GM12865 (cell line): ENCODE measurements at regions not wholly inside any gene's neighbourhood (a gene's known extent, or its start where the extent isn't known, plus 50 kb on each side); places are given as distances from the start of the nearest gene placed in this dataset.
"Not testable (repeated sequence)": the region's sequence is repeated elsewhere in the genome, so short reads cannot be mapped to it uniquely, and the experiment has no call there.

Experiments
- DNase-seq: peaks from one replicate; pipeline ENCODE4 v3.0.0; 2010; ENCODE audit warnings: low read depth
- H3K4me3 ChIP-seq: 2 replicates; pipeline ENCODE4 v1.5.1; 2011; ENCODE audit warnings: mild to moderate bottlenecking, low read depth, low read length, control low read depth
- CTCF ChIP-seq: IDR thresholded peaks from 2 replicates; pipeline ENCODE4 v1.5.1; 2011; ENCODE audit warnings: low read length, control low read depth, low read depth, inconsistent platforms; ENCODE audit not compliant: insufficient read depth; ENCODE audit errors: missing control alignments

DNA sequence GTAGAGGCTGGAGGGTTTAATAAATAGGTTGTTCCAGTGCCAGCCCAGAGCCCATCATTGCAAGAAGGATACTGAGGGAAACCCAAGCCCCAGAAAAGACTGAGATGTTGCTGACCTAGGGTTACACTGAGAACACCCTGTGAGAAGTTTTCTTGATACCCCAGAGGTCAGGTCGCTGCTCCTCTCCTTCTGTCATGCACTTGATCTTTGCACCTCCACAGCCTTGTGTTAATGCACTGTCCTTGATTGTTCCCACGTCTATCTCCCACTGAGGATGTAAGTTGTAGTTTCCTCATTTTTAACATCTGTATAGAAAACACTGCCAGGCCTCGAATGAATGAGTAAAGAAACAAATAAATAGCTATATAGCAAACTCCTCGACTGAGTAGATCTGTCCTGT, 195.3 kb upstream of the AHR start:
- TF ChIP-seq CTCF: no peak

DNA sequence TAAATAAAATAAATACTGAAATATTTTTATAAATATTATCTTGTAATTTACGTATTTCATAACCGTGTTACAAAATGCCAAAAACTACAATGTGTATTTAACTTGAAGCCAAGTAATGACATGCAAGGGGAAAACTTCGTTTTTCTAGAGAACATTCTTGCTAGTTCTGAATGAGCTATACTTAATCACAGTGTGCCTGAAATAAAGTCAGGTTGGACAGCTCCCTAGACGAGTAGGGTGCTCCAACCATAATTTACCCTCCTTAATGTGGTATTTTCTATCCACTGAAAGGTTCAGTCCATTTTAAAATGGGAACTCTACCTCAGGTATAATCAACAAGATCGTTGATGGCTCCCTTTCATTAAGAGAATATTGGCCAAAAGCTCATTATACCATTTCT, 194.5 kb upstream of the AHR start:
- H3K4me3 ChIP-seq: no peak overlapping the region
- DNase-seq: no peak
- TF ChIP-seq CTCF: no peak

More for the DNA sequence above, 195.3 kb upstream of the AHR start:
- H3K4me3 ChIP-seq: no peak overlapping the region
- DNase-seq: no peak

- no peak for DNase-seq
- no peak overlapping the region for H3K4me3 ChIP-seq
- TF ChIP-seq CTCF: no peak
These were observed 194.0 kb upstream of the AHR start for GRCh38 chr7:17104419-17104818.

DNA sequence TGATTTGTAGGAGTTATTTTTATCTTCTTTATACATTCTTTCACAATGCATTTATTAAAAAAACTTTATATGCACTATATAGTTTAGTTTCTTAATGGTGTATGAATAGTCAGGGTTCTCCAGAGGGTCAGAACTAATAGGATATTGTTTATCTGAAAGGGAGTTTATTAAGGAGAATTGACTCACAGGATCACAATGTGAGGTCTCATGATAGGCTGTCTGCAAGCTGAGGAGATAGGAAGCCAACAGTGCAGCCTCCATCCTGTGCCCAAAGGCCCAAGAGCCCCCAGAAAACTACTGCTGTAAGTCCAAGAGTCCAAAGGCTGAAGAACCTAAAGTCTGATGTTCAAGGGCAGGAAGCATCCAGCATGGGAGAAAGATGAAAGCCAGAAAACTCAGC, 192.8 kb upstream of the AHR start:
- no peak for DNase-seq
- no peak for TF ChIP-seq CTCF
- H3K4me3 ChIP-seq: no peak overlapping the region

DNA sequence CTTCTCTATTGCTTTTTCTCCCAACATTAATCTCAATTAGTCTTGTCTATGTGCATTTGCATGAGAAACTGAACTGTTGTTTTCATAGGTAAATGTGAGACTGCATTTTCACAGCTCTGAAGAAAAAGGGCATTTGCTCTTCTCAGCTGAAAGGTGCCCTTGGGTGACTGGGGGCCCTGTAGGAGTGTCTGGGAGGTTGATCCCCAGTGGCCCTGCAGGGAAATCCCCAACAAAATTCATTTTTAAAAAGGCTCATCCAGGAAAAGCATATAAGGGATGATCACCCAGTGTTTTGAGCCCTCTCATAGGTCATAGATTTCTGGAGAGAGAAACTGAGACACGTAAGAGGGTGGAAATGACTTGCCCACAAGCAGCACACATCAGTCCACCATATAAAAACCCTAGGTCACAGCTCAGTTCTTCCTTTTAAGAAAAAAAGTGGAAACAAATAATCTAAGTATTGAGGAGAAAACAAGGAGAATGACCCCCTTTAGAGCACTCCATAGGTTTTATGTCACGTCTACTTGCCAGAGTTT, 190.3 kb upstream of the AHR start:
- no peak for TF ChIP-seq CTCF
- no peak for DNase-seq
- no peak overlapping the region for H3K4me3 ChIP-seq

DNA sequence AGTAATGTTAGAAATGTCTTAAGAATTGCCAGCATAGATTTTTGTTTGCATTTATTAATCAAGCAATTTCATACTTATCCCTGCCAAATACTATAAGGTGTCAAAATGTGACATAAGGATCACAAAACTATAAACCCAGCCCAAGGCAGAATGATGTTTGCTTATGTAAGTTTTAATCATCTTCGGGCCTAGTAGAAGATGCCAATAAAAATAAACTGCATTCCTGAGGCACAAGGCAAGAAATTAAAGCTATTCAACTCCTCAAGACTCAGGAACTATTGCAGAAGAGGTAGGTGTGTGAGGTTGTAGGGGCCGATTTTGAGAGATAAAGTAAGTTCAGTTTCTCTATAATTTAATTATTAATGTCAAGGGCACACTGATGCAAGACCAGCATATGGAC, 189.4 kb upstream of the AHR start:
- no peak overlapping the region for H3K4me3 ChIP-seq
- no peak for DNase-seq
- TF ChIP-seq CTCF: no peak

DNA sequence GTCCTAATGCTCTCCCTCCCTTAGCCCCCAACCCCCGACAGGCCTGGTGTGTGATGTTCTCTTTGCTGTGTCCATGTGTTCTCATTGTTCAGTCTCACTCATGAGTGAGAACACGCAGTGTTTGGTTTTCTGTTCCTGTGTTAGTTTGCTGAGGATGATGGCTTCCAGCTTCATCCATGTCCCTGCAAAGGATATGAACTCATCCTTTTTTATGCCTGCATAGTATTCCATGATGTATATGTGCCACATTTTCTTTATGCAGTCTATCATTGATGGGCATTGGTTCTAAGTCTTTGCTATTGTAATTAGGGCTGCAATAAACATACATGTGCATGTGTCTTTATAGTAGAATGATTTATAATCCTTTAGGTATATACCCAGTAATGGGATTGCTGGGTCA, 184.7 kb upstream of the AHR start:
- H3K4me3 ChIP-seq, DNase-seq: not testable (repeated sequence)
